ENCODE measurements at regions not wholly inside any gene's neighbourhood (a gene's known extent, or its start where the extent isn't known, plus 50 kb on each side); places are given as distances from the start of the nearest gene placed in this dataset.

- TF ChIP-seq CBX8 (IDR thresholded peaks at IDR 0.05; ENCODE audit: borderline replicate concordance, low read depth, low read length) (no peak), POLR2A (IDR thresholded peaks at IDR 0.05; ENCODE audit: control extremely low read depth in 1 of 2, low read depth in 2 of 2, low read length in 2 of 2) (no peak)
Measured at GRCh38 chr17:73822371-73822770, 178.1 kb upstream of the SDK2 start.
